NCI-H446 treated with DMSO at 0.1 percent for 48 hours (cell line): ENCODE measurements at regions not wholly inside any gene's neighbourhood (a gene's known extent, or its start where the extent isn't known, plus 50 kb on each side); places are given as distances from the start of the nearest gene placed in this dataset.

Experiments
- DNase-seq: peaks from one replicate; lab custom pipeline; 2025; lab: John Stamatoyannopoulos, UW

DNA sequence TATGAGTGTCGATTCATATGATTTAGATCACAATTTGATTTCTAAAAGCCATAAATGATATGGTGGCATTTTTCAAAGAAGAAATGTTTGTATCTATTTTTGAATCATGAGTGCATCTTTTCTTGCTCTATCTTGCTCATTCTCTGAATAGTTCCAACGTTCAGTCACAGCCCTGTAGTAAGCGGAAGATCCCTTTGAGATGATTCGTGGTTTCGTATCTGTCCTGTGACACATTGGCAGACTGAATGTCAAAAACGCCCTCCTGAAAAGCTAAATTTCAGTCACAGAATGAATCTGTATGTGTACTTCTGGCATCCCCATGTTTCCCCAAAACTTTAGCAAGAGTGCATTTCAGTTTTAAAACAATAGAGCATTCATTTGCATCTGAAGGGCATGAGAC is 1066.9 kb upstream of the TENM3 start:
- no peak for DNase-seq

DNA sequence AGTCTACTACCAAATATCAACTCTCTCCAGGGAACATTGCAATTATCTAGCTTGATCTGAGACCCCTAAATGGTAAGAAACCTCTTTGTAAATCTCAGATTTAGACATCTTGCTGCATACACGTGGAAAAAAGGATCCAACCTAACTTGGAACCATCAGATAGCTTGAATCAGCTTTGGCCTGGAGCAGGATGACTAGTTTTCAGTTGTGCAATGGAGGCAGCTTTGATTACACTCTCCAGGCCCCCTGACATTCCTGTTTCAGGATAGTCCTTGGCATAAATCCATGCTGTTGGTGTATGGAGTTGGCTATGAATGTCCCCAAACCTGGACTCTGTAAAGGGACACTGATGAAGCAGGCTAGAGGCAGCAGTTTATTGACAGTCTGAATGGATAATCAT is 1061.9 kb upstream of the TENM3 start:
- DNase-seq, result no peak

DNA sequence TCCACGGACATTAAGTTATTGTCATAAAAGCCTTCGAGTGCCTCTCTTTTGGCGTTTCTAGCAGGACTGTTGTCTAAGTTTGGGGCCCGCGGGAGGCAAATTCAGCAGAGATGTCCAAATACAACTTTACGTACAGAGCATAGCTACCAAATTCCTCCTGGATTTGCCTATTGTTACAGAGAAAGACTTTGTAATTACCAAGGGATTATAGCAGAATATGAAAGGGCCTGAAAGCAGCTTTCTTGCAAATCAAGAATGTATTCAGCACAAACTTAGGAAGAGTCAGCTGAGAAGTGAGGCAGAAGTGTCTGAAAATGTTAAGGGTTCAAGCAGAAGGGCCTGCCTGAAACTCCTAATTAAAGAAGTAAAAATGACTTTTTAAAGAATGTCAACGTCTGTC is 1053.5 kb upstream of the TENM3 start:
- no peak for DNase-seq

DNA sequence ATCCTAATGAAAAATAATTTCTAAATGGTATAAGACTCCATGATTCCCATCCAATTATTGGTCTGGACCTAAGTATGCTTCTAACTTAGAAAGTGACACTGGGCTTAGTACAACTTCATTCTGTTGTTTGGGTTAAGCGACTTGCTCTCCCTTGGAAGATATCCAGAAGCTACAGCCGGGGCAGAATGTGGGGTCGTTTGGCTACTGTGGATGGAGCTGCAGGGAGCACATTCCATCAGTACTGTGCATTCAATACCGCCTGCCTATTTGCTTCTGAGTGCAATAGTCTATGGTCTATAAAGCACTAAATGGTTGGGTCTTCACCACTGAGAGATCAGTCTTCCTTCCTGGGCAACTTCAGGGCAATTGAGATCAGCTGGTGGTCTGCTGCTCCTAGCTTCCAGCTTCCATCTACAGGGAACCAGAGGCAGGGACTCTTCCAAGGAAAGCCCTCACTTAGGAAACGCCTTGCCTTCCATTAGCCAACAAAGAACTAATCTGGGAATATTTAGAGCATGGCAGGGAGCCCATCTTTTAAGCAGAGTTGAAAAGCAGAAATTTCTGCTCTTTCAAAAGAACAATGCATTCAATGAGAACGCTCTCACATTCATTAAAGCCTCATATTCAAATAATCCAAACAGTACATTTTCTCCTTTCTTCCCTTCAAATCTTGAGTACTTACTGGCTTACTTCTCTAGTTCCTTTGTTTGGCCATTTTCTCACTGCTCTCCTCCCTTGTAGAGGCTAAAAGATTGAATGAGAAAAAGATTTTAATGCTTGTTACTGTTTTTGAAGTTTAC is 1049.9 kb upstream of the TENM3 start:
- no peak for DNase-seq

DNA sequence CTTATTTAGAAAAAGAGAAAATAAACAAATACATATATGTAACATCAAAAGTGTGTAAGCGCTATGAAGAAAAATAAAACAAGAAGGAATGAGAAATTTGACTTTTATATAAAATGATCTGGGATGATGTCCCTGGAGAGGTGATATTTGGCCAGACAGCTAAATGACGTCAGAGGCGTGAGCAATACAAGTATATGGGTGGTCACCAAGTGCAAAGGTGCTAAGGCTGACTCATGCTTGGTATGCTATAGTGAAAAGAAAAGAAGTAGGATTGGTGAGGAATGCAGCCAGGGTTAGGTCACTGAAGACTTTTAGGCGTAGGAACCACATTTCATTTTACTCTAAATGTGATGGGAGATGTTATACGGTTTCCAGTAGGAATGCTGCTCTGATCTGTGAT is 1049.1 kb upstream of the TENM3 start:
- DNase-seq, result no peak

DNA sequence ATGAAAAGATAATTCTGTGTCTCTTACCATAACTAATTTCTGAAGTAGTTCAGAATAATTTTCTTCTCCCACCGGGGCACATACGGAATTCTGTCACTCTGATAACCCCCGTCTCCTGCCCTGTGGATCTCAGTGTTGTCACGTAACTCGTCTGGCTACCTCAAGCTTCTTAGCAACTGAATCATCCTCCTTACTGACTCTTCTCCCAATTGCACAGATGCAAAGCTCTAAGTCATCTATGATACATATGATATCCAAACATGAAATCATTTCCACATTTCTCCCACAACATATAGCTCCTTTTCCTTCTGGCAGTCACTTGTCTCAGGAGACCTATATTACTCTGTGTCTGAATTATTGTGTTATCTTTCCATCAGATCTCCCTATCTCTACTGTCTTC is 1043.1 kb upstream of the TENM3 start:
- DNase-seq, result no peak

DNA sequence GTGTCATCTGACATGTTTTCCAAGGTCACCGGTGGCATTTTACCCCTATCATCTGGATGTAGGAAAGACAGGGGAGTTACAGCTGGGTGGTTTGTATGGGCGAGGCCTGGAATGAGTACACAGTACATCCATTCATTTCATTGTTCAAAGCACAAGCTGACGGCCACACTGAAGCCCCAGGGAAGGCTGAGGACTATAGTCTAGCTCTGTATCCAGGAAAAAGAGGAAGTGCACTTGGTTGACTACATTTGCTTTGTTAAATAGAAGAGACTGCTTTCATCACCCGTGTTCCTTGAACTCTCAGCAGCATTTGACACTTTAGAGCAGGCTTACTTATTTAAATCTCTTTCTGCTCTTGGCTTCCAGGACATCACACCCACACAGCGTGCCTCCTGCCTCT is 1041.0 kb upstream of the TENM3 start:
- DNase-seq, result no peak

DNA sequence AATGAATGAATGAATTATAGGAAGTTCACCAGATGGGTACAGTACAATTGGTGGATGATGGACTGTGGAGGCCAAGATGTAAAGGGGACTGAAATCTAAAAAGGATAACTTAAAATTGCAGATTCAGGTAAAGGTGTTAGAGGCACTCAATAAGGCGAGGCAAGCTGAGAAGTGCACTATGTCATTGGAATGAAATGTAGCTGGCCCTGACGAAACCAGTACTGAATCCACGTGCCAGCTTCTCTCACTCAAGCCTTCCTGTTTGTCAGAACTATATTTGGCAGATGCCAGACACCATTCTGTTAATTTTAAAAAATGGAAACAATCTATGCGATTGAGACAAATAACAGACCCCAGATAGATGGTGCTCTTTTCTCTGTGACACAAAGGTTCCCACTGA is 1039.1 kb upstream of the TENM3 start:
- DNase-seq, result no peak

DNA sequence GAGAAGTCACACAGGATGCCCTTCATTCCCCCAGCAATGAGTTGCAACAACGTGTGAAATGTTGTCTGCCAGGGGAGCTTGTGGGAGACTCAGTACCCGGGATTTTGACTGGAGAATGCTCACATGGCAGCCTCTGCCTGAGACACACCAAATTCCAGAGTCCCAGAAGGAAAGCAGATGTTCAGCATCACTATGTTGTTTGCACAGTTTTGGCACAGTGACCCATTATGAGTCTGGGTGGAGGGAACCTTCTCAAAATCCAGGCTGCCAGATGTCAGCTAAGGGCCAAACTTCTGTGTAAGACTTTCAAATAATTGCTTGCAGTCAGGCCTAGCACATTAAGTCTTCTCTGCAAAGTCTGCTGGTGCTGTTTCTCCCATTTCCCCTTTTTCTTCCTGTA is 1029.7 kb upstream of the TENM3 start:
- DNase-seq, result no peak

DNA sequence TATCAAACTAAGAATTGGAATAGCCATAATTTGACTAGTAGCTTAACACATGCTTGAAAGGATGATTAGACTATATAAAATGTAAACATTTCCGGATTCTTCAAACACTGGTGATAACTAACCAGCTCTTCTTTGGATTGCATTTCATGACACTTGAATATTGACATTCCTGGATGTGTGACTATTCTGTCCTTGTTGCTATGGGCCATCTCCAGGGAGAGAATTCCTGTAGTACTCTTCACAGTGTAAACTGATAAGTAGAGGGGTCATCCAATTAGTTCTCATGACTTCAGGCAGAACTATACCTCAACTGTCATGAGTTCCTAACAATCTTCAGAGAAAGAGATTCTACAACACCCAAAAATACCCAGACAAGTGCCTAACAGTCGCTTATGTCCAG is 1026.7 kb upstream of the TENM3 start:
- DNase-seq, result no peak

DNA sequence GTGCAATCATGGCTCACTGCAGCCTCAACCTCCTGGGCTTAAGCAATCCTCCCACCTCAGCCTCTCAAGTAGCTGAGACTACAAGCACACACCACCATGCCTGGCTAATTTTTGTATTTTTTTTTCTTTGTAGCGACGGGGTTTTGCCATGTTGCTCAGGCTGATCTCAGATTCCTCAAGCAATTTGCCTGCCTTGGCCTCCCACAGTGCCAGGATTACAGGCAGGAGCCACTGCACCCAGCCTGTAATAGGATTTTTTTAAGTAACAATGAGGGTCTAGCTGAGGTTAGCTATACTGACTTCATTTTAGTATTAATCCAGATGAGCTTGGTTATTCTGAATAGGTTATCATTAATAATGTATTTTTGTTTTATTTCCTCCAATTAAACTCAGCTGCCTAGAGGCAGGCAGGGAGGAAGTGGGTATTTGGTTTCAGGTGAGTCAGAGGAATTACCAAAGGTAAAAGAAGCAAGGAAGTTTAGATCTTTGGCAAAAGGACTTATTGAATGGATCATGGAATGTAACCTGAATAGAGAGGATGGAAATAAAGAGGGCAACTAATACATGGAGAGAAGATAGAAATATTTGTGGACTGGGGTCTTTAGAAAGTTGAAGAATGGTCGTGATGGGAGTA is 1023.3 kb upstream of the TENM3 start:
- no peak for DNase-seq

DNA sequence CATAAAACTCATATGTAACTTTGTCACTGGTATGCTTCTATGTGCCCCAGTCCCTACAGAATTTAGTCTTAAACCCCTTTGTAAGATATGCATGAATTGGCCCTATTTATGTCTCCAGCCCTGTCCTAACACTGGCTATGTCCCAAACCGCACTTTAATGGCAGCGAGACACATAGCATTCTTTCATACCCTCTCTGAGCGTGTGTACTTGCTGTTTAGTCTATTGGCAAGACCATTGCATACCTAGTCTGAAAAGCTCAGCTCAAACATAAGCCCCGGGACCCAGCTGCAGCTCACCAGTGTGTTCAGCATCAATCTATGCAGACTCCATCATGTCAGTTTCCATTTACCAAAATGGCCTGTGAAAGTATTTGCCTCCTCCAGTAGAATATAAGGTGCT is 1018.4 kb upstream of the TENM3 start:
- DNase-seq, result no peak

DNA sequence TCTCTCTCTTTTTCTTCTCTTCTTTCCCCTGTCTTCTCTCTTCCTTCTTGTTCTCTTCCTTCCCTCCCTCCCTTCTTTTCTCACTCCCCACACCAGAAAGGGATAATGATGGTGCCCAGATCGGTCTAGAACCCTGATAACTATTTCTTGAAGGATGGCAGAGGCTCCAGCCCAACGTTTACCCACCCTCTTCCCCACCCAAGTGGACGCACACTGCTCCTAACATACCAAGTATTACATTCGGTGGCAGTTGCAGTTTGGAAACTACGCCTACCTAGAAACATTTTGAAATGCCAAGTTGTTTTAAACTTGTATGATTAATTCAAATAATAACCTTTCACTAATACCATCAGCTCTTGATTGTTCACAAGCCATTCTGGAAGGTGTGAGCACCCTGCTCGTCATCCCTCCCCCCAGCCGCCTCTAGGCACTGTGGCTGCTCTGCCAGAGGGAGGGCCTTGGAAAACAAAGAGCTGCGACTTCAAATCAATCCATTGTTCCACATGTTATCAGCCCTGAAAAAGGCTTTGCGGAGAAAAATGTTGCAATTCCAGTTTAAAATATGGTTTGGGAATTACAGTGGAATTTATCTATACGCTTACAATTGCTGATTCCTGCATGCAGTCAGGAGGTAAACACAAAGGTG is 1017.5 kb upstream of the TENM3 start:
- no peak for DNase-seq

DNA sequence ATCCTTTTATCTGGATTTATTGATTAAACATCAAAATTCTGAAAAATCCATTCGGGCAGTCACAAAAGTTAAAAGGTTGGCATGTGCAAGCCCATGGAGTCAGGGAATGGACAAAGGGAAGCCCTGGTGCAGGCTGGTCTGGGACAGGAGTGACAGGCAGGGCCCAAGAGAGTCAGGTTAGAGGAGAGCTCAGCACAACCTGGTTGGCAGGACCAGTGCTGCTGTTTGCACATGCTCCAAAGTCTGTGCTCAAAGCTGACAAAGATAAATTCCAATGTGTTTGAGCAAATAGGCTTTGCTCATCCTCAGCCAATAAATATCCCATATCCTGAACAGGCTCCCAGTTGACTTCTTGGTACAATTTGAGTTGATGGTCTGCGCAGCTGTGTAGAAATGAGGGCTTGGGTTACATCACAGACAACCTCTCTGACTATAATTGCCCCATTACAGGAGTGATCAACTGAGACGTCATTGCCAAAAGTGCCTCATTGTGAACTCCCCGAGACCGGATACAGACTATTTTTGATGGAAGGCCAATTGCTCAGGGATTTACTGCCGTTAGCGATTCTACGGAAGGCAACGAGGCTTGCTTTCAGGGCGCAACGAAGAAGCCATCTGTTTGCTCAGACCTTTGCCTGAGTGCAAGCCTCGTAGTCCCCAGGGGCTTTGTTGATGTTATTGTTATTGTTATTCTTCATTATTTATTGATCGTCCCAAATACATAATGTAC is 1008.1 kb upstream of the TENM3 start:
- DNase-seq, result no peak

DNA sequence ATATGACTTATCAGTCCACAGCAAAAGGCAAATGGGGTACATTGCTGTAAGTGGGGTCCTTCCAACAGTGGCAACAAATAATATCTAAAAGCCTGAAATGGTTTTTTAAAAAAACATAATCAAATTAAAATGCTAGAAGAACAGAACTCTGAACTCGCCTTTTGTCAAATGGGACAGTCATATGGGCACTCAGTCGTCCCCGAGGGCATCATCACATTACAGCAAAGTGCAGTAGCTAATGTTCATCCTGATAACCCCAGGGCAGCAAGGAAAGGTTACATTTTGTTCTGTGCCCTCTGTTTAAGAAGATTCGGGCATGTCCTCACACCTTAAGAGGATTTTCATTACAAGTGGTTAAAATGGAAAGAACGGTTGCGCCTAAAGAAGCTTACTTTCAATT is 997.9 kb upstream of the TENM3 start:
- no peak for DNase-seq

DNA sequence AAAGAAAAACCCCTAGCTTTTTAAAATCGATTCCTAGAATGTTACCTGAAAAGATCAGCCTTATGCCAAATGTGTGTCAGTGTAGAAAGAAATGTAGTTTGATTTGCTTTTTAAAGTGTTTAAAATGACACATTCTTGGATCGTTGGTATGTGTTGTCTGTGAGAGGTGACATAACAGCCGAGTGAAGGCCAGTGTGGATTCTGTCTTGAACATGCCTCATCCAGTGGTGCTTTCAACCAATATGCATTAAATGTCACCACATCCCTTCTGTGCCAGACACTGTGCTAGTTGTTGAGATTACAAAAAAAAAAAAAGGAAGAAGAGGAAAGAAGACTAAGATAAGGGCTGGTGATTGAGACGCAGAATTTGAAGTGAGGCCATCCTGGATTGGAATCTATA is 994.2 kb upstream of the TENM3 start:
- no peak for DNase-seq

DNA sequence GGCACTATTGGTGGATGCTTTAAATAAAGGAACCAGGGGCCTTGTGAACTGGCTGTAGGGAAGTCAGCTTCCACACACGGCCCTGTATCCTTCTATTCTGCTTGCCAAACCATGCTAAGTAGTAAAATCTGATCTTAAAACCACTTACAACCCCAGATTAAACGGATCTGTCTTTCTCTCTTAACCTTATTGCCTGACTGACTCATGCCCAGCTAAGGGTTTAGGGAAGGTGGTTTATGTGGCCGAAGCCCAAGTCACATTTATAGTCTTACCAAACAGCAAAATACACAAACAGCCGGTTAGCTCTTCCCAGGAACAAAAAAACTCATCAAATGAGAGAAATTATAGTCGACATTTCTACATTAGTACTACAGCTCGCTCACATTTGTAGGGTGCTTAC is 988.4 kb upstream of the TENM3 start:
- no peak for DNase-seq

DNA sequence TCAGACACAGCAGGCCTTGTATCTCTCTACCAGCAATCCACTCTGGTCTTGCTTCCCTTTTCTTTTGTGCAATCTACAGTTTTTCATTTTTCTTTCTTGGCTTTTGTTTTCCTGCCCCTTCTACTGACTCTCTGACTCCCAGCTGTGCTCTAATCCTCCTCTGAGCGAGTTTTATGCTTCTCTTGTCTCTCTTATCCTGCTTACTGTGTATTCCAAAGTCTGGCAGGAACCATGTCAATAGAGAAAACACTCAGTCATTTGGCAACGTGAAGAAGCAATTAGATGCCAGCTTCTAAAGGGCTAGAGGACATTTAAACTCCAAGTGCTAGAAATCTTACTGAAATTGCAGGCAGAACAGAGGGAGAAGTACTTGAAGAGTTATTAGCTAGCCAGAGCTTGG is 984.6 kb upstream of the TENM3 start:
- no peak for DNase-seq

DNA sequence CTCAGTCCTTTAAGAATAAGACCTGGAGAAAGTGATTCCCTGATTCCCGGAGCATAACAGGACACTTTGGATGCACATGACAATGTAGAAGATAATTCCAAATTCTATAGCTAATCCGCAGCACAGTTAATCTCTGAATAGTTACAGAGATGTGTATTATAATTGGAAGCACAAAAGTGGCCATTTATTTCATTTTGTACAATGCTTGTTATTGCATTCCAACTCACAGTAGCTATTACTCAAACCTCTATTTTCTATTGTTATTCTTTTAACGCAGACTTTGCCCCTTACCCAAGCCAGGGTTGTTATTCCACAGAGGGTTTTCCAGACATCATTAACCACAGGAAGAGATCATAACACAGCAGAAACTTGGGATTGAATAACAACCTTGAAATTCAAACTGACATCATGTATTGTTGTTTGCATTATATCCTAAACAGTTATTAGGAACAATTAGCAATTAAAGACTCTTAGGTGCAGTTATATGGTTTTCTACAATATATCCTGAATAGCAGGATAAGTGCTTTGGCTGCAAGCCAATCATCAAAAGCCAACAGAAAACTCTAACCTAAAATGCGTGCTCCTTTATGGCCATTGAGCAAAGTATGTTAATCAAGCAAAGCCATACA is 984.0 kb upstream of the TENM3 start:
- no peak for DNase-seq

DNA sequence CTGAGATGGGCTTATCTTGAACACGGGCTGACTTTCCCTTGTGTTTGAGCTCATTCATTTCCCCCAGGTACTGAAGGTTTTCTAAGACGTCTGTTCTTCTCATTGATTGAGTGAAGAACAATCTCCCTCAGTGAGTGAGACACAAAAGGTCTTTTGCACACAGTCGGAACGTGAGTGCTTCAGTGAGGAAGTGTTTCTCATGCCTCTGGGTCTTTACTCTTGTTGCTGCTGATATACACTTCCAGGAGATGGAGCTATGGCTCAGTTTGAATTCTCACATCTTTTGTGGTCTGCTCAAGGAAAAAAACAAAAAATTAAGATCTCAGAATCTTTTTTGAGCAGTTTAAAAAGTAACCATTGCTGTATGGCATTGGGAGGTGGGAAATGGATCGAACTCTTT is 981.9 kb upstream of the TENM3 start:
- no peak for DNase-seq

DNA sequence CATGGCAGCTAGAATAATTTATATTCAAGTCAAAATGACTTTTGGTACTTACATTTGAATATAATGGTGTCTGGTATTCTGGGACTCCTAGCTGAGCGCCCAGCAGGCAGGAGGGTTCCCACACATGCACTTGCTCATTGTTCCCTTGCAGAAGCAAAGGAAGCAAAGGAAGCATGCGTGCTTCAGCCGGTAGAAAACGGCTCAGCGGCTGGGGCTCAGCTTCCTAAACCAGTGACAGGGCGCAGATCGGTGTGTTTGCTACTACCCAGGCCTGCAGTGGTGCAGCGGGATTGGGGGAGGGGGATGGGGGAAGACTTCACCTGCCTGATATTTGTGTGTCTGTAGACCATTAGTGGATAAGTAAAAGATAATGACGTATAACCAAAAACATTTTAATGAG is 978.3 kb upstream of the TENM3 start:
- DNase-seq, result no peak

DNA sequence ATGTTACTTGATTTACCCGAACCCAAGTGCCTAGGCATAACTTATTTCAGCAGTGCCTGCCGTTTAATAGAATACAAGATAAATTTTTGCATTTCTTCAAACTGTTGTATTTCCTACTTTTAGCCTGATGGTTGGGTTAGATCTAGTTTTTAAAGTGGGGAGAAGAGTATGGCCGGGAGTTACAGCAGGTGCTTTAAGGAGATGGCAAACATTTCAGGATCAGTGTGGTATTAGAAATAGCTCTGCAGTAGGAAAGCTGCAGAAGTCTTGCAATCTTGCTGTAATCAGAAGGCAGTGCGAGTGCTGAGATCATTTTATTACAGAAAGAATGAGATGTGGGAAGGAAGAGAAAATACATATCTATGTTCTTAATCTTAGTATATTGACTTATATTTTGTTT is 977.8 kb upstream of the TENM3 start:
- no peak for DNase-seq
